ENCODE measurements at regions not wholly inside any gene's neighbourhood (a gene's known extent, or its start where the extent isn't known, plus 50 kb on each side); places are given as distances from the start of the nearest gene placed in this dataset.

- TF ChIP-seq CTCF (IDR thresholded peaks at IDR 0.05) = no peak
- no peak for TF ChIP-seq EZH2phosphoT487 (IDR thresholded peaks at IDR 0.05)
These were observed 74.1 kb upstream of the PTPRZ1 start for GRCh38 chr7:121798896-121799295.

All from neural progenitor cell (in vitro differentiated cells).